ENCODE measurements at regions not wholly inside any gene's neighbourhood (a gene's known extent, or its start where the extent isn't known, plus 50 kb on each side); places are given as distances from the start of the nearest gene placed in this dataset.

- H3K27ac ChIP-seq (ENCODE audit: poor library complexity, severe bottlenecking), result no peak overlapping the region
- TF ChIP-seq CTCF (IDR thresholded peaks at IDR 0.05; ENCODE audit: poor library complexity, severe bottlenecking), result no peak
- ATAC-seq (ENCODE audit: low read depth) (no peak), DNase-seq (ENCODE audit: low spot score) (no peak)
- no peaks in the 10 kb centered on the region for H3K36me3 ChIP-seq (ENCODE audit: low read depth)
- no peaks in the 10 kb centered on the region for H3K27me3 ChIP-seq (ENCODE audit: insufficient read depth, poor library complexity, severe bottlenecking)
- no peaks in the 10 kb centered on the region for H3K4me1 ChIP-seq (ENCODE audit: insufficient read depth, poor library complexity, severe bottlenecking)
- H3K4me3 ChIP-seq (ENCODE audit: severe bottlenecking), result no peak overlapping the region
- H3K9me3 ChIP-seq (ENCODE audit: severe bottlenecking), result no peaks in the 10 kb centered on the region
Measured at GRCh38 chr4:132530861-132531260, 618.2 kb upstream of the PCDH10 start.

- H3K27me3 ChIP-seq (ENCODE audit: insufficient read depth, poor library complexity, severe bottlenecking), result no peaks in the 10 kb centered on the region
- DNase-seq (ENCODE audit: low spot score), result no peak
Measured at GRCh38 chr4:132540268-132540667, 608.8 kb upstream of the PCDH10 start.

GRCh38 chr4:132540797-132541196, 608.3 kb upstream of the PCDH10 start:
- H3K9me3 ChIP-seq (ENCODE audit: severe bottlenecking), result no peaks in the 10 kb centered on the region
- no peak for TF ChIP-seq CTCF (IDR thresholded peaks at IDR 0.05; ENCODE audit: poor library complexity, severe bottlenecking)
- H3K27me3 ChIP-seq (ENCODE audit: insufficient read depth, poor library complexity, severe bottlenecking), result no peaks in the 10 kb centered on the region
- no peak for DNase-seq (ENCODE audit: low spot score)
- no peaks in the 10 kb centered on the region for H3K36me3 ChIP-seq (ENCODE audit: low read depth)
- ATAC-seq (ENCODE audit: low read depth), result no peak
- no peak overlapping the region for H3K4me3 ChIP-seq (ENCODE audit: severe bottlenecking)
- no peaks in the 10 kb centered on the region for H3K4me1 ChIP-seq (ENCODE audit: insufficient read depth, poor library complexity, severe bottlenecking)
- no peak overlapping the region for H3K27ac ChIP-seq (ENCODE audit: poor library complexity, severe bottlenecking)

More at GRCh38 chr4:132540268-132540667, 608.8 kb upstream of the PCDH10 start:
- no peak overlapping the region for H3K4me3 ChIP-seq (ENCODE audit: severe bottlenecking)
- H3K27ac ChIP-seq (ENCODE audit: poor library complexity, severe bottlenecking), result no peak overlapping the region
- H3K4me1 ChIP-seq (ENCODE audit: insufficient read depth, poor library complexity, severe bottlenecking), result no peaks in the 10 kb centered on the region
- no peaks in the 10 kb centered on the region for H3K9me3 ChIP-seq (ENCODE audit: severe bottlenecking)
- no peaks in the 10 kb centered on the region for H3K36me3 ChIP-seq (ENCODE audit: low read depth)
- TF ChIP-seq CTCF (IDR thresholded peaks at IDR 0.05; ENCODE audit: poor library complexity, severe bottlenecking), result no peak
- no peak for ATAC-seq (ENCODE audit: low read depth)

- Histone ChIP-seq H3K9me3 (ENCODE audit: severe bottlenecking) (no peaks in the 10 kb centered on the region), H3K27ac (ENCODE audit: poor library complexity, severe bottlenecking) (no peak overlapping the region), H3K36me3 (ENCODE audit: low read depth) (no peaks in the 10 kb centered on the region), H3K4me1 (ENCODE audit: insufficient read depth, poor library complexity, severe bottlenecking) (no peaks in the 10 kb centered on the region), H3K27me3 (ENCODE audit: insufficient read depth, poor library complexity, severe bottlenecking) (no peaks in the 10 kb centered on the region), H3K4me3 (ENCODE audit: severe bottlenecking) (no peak overlapping the region)
- TF ChIP-seq CTCF (IDR thresholded peaks at IDR 0.05; ENCODE audit: poor library complexity, severe bottlenecking), result no peak
- ATAC-seq (ENCODE audit: low read depth), result no peak
- no peak for DNase-seq (ENCODE audit: low spot score)
Measured at GRCh38 chr4:132542228-132542627, 606.9 kb upstream of the PCDH10 start.

GRCh38 chr4:132548463-132548862, 600.6 kb upstream of the PCDH10 start:
- H3K4me1 ChIP-seq (ENCODE audit: insufficient read depth, poor library complexity, severe bottlenecking), result no peaks in the 10 kb centered on the region
- H3K36me3 ChIP-seq (ENCODE audit: low read depth), result no peaks in the 10 kb centered on the region
- no peaks in the 10 kb centered on the region for H3K27me3 ChIP-seq (ENCODE audit: insufficient read depth, poor library complexity, severe bottlenecking)
- no peaks in the 10 kb centered on the region for H3K9me3 ChIP-seq (ENCODE audit: severe bottlenecking)
- no peak overlapping the region for H3K27ac ChIP-seq (ENCODE audit: poor library complexity, severe bottlenecking)
- TF ChIP-seq CTCF (IDR thresholded peaks at IDR 0.05; ENCODE audit: poor library complexity, severe bottlenecking), result no peak
- DNase-seq (ENCODE audit: low spot score) (no peak), ATAC-seq (ENCODE audit: low read depth) (no peak)
- no peak overlapping the region for H3K4me3 ChIP-seq (ENCODE audit: severe bottlenecking)

Measured in RWPE2 (cell line).